HG02885 (cell line): ENCODE measurements at regions not wholly inside any gene's neighbourhood (a gene's known extent, or its start where the extent isn't known, plus 50 kb on each side); places are given as distances from the start of the nearest gene placed in this dataset.
"Not testable (repeated sequence)": the region's sequence is repeated elsewhere in the genome, so short reads cannot be mapped to it uniquely, and the experiment has no call there.

Source experiments
- ATAC-seq: cut with Tn5 transposase; IDR thresholded peaks from one replicate; pipeline ENCODE4 v1.9.1; 2021; ENCODE audit warnings: mild to moderate bottlenecking; ENCODE audit not compliant: unreplicated experiment, poor library complexity

- no peak for ATAC-seq
These were observed 63.2 kb upstream of the SNX19 start for GRCh38 chr11:130979386-130979972.

- no peak for ATAC-seq
These were observed 64.0 kb upstream of the SNX19 start for GRCh38 chr11:130980071-130980862.

GRCh38 chr11:130984241-130984640 lies 68.0 kb upstream of the SNX19 start:
- ATAC-seq, result not testable (repeated sequence)

- no peak for ATAC-seq
These were observed 76.5 kb upstream of the SNX19 start for GRCh38 chr11:130992788-130993187.

GRCh38 chr11:130994043-130994442 lies 77.8 kb upstream of the SNX19 start:
- ATAC-seq, result no peak

- ATAC-seq, result no peak
These were observed 79.0 kb upstream of the SNX19 start for GRCh38 chr11:130995266-130995665.

GRCh38 chr11:130997278-130997677 lies 81.0 kb upstream of the SNX19 start:
- ATAC-seq, result no peak

- no peak for ATAC-seq
These were observed 82.8 kb upstream of the SNX19 start for GRCh38 chr11:130999086-130999485.

GRCh38 chr11:130999992-131000770 lies 83.9 kb upstream of the SNX19 start:
- ATAC-seq, result no peak

- ATAC-seq, result no peak
These were observed 85.9 kb upstream of the SNX19 start for GRCh38 chr11:131002145-131002544.

GRCh38 chr11:131005829-131006228 lies 89.5 kb upstream of the SNX19 start:
- no peak for ATAC-seq

GRCh38 chr11:131025020-131025419 lies 108.7 kb upstream of the SNX19 start:
- no peak for ATAC-seq

GRCh38 chr11:131025421-131026125 lies 109.3 kb upstream of the SNX19 start:
- ATAC-seq, result peak; percentile 93

- no peak for ATAC-seq
These were observed 111.2 kb upstream of the SNX19 start for GRCh38 chr11:131027491-131027890.

- ATAC-seq, result no peak
These were observed 116.9 kb upstream of the SNX19 start for GRCh38 chr11:131033151-131033651.

GRCh38 chr11:131036514-131036913 lies 120.2 kb upstream of the SNX19 start:
- ATAC-seq, result no peak

- ATAC-seq, result no peak
These were observed 121.6 kb upstream of the SNX19 start for GRCh38 chr11:131037873-131038272.

- peak; percentile 61 for ATAC-seq
These were observed 122.3 kb upstream of the SNX19 start for GRCh38 chr11:131038597-131038996.

GRCh38 chr11:131041331-131042040 lies 125.2 kb upstream of the SNX19 start:
- ATAC-seq, result no peak

- no peak for ATAC-seq
These were observed 125.7 kb upstream of the SNX19 start for GRCh38 chr11:131042041-131042390.
